A549 (cell line): ENCODE measurements at regions not wholly inside any gene's neighbourhood (a gene's known extent, or its start where the extent isn't known, plus 50 kb on each side); places are given as distances from the start of the nearest gene placed in this dataset.

Source experiments
- EP300 ChIP-seq, 2 experiments: fragments of >200 bp; sonication (Bioruptor Twin); formaldehyde crosslinking; IDR thresholded peaks; 2 replicates in 1 of 2; 3 replicates in 1 of 2; pipeline ENCODE4 v1.6.1; 2016 to 2017
- POLR2A ChIP-seq: IDR thresholded peaks from 2 replicates; pipeline ENCODE4 v1.6.1; 2012; ENCODE audit warnings: mild to moderate bottlenecking, low read length
- RFX5 ChIP-seq: fragments of 450-650 bp; IDR thresholded peaks from 2 replicates; pipeline ENCODE4 v1.7.1; 2014; ENCODE audit warnings: antibody characterized with exemption, mild to moderate bottlenecking, moderate library complexity
- SMC3 ChIP-seq: fragments of >200 bp; sonication (Bioruptor Twin); formaldehyde crosslinking; IDR thresholded peaks from 3 replicates; pipeline ENCODE4 v1.6.1; 2018; ENCODE audit warnings: inconsistent platforms
- TF ChIP-seq, protein P1 (sequence below): IDR thresholded peaks from 2 replicates; pipeline ENCODE4 v1.6.1; 2012
- TF ChIP-seq, protein P2 (sequence below): IDR thresholded peaks from 2 replicates; pipeline ENCODE4 v1.6.1; 2012; ENCODE audit warnings: low read depth, borderline replicate concordance
- TF ChIP-seq, protein P3 (sequence below): fragments of >200 bp; sonication (Bioruptor Twin); formaldehyde crosslinking; IDR thresholded peaks from 3 replicates; pipeline ENCODE4 v1.5.1; 2016

DNA sequence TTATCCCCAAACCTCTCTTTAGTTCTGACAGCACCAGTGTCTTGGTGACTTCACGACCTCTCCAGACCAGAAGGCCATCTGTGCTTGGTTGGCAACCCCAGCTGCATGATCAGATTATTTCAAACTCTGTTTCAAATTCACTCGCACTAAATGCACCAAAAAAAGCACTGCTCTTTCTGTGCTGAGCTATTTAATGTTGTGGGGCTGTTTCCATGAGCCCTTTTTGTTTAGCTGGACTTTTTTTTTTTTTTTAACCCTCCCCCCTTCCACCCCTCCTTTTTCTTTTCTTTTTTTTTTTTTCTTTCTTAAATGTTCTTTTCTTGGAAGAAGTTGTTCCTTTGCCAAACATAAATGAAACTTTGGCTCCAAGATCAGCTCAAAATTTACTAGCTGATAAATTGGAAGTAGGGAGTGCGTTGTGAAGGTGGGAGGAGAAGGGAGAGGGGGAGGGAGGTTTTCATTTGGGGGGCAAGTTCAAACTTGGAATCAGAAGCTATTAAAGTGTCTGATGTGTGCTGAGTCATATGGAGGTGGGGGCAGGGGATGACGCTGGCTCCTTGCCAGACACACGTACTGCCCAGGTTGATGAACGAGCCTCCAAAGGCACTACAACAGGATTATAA is 543.0 kb upstream of the TNP1 start:
- TF ChIP-seq, protein P1, sequence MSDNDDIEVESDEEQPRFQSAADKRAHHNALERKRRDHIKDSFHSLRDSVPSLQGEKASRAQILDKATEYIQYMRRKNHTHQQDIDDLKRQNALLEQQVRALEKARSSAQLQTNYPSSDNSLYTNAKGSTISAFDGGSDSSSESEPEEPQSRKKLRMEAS, result no peak
- TF ChIP-seq, protein P2, sequence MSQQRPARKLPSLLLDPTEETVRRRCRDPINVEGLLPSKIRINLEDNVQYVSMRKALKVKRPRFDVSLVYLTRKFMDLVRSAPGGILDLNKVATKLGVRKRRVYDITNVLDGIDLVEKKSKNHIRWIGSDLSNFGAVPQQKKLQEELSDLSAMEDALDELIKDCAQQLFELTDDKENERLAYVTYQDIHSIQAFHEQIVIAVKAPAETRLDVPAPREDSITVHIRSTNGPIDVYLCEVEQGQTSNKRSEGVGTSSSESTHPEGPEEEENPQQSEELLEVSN, result no peak
- TF ChIP-seq, protein P3, sequence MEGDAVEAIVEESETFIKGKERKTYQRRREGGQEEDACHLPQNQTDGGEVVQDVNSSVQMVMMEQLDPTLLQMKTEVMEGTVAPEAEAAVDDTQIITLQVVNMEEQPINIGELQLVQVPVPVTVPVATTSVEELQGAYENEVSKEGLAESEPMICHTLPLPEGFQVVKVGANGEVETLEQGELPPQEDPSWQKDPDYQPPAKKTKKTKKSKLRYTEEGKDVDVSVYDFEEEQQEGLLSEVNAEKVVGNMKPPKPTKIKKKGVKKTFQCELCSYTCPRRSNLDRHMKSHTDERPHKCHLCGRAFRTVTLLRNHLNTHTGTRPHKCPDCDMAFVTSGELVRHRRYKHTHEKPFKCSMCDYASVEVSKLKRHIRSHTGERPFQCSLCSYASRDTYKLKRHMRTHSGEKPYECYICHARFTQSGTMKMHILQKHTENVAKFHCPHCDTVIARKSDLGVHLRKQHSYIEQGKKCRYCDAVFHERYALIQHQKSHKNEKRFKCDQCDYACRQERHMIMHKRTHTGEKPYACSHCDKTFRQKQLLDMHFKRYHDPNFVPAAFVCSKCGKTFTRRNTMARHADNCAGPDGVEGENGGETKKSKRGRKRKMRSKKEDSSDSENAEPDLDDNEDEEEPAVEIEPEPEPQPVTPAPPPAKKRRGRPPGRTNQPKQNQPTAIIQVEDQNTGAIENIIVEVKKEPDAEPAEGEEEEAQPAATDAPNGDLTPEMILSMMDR, result no peak
- TF ChIP-seq EP300 (IDR thresholded peaks at IDR 0.05) (no peak), RFX5 (no peak), POLR2A (no peak), SMC3 (no peak; the same call in 2 of the 3 replicates)
